Ishikawa (cell line): ENCODE measurements at regions not wholly inside any gene's neighbourhood (a gene's known extent, or its start where the extent isn't known, plus 50 kb on each side); places are given as distances from the start of the nearest gene placed in this dataset.

Experiments used
- CEBPB ChIP-seq: IDR thresholded peaks from 2 replicates; pipeline ENCODE4 v1.6.1; 2012
- CREB1 ChIP-seq: IDR thresholded peaks from 2 replicates; pipeline ENCODE4 v1.6.1; 2012; ENCODE audit warnings: low read depth
- EGR1 ChIP-seq: IDR thresholded peaks from 2 replicates; pipeline ENCODE4 v1.6.1; 2012
- EP300 ChIP-seq: IDR thresholded peaks from 2 replicates; pipeline ENCODE4 v1.6.1; 2012; ENCODE audit warnings: borderline replicate concordance
- FOXM1 ChIP-seq: IDR thresholded peaks from 2 replicates; pipeline ENCODE4 v1.6.1; 2012; ENCODE audit warnings: low read depth, borderline replicate concordance
- MAX ChIP-seq: IDR thresholded peaks from 2 replicates; pipeline ENCODE4 v1.6.1; 2012
- NFIC ChIP-seq: IDR thresholded peaks from 2 replicates; pipeline ENCODE4 v1.6.1; 2012
- RAD21 ChIP-seq: IDR thresholded peaks from 2 replicates; pipeline ENCODE4 v1.6.1; 2012; ENCODE audit warnings: low read depth
- REST ChIP-seq: IDR thresholded peaks from 2 replicates; pipeline ENCODE4 v1.6.1; 2012; ENCODE audit warnings: low read depth, mild to moderate bottlenecking
- TAF1 ChIP-seq: IDR thresholded peaks from 2 replicates; pipeline ENCODE4 v1.6.1; 2012; ENCODE audit warnings: low read depth, mild to moderate bottlenecking
- TEAD4 ChIP-seq: IDR thresholded peaks from 2 replicates; pipeline ENCODE4 v1.6.1; 2012
- USF1 ChIP-seq: IDR thresholded peaks from 2 replicates; pipeline ENCODE4 v1.6.1; 2012
- YY1 ChIP-seq: IDR thresholded peaks from 2 replicates; pipeline ENCODE4 v1.6.1; 2012; ENCODE audit warnings: low read depth
- ZBTB7A ChIP-seq: IDR thresholded peaks from 2 replicates; pipeline ENCODE4 v1.6.1; 2012; ENCODE audit warnings: low read depth

DNA sequence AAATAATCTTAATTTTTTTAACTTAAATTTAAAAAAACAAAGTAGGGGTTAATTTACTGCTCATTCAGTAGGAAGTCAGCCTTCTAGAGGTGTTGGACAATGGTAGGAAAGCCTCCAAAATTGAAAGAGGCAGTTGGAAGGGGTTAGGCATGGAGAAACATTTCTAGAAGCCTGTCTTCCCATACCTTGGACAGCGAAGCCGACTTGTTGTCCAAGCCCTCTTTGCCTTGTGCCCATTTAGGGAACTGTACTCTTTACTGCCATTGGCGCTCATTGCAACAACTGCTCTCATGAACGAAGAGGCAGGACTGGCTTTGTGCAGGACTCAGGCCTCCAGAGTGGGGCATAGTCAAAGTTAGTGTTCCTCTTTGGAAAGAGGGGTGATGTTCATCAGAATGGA, 333.3 kb downstream of the HRH4 start:
- TF ChIP-seq NFIC (no peak), EP300 (no peak), YY1 (no peak), REST (peak; percentile 67), USF1 (no peak), TAF1 (no peak), TEAD4 (no peak), FOXM1 (no peak), ZBTB7A (no peak), MAX (no peak), CEBPB (no peak), RAD21 (no peak), EGR1 (no peak), CREB1 (no peak)
